ENCODE measurements at regions not wholly inside any gene's neighbourhood (a gene's known extent, or its start where the extent isn't known, plus 50 kb on each side); places are given as distances from the start of the nearest gene placed in this dataset.
"Not testable (repeated sequence)": the region's sequence is repeated elsewhere in the genome, so short reads cannot be mapped to it uniquely, and the experiment has no call there.

GRCh38 chr15:77900331-77900963 is 177.1 kb downstream of the TBC1D2B start:
- peak in 1 of 2 donors; percentile 50 for TF ChIP-seq CTCF (conservative IDR thresholded peaks at IDR 0.05 in 1 of 2, IDR thresholded peaks at IDR 0.05 in 1 of 2; ENCODE audit: low read depth in 1 of 2, low read length in 2 of 2)
- not testable (repeated sequence) for TF ChIP-seq EZH2 (IDR thresholded peaks at IDR 0.05; ENCODE audit: low read length, missing control alignments)
